SK-N-MC (cell line): ENCODE measurements at regions not wholly inside any gene's neighbourhood (a gene's known extent, or its start where the extent isn't known, plus 50 kb on each side); places are given as distances from the start of the nearest gene placed in this dataset.
A peak's percentile ranks its signal among the peaks of the same experiment; 100 is the strongest.

Source experiments
- DNase-seq: peaks from one replicate; pipeline ENCODE4 v3.0.0-alpha.2; 2011; ENCODE audit warnings: low read depth, low spot score
- H3K27ac ChIP-seq: fragments of 200-600 bp; sonication (generic); 2 replicates; pipeline ENCODE4 v1.5.1; 2016; ENCODE audit warnings: mixed run types
- H3K36me3 ChIP-seq: fragments of 200-600 bp; sonication (generic); 2 replicates; pipeline ENCODE4 v1.6.1; 2017; ENCODE audit warnings: antibody characterized with exemption, low read length, mixed read lengths; ENCODE audit not compliant: insufficient read depth
- H3K4me3 ChIP-seq: fragments of 200-600 bp; sonication (generic); 2 replicates; pipeline ENCODE4 v1.5.1; 2016
- H3K9ac ChIP-seq: fragments of 200-600 bp; sonication (generic); 2 replicates; pipeline ENCODE4 v1.8.0; 2017; ENCODE audit warnings: mixed run types, mixed read lengths; ENCODE audit not compliant: insufficient read length
- H3K9me3 ChIP-seq: fragments of 200-600 bp; sonication (generic); 2 replicates; pipeline ENCODE4 v1.6.1; 2017; ENCODE audit warnings: low read depth, mild to moderate bottlenecking, antibody characterized with exemption, low read length, moderate library complexity, mixed read lengths
- EZH2 ChIP-seq: fragments of 200-600 bp; sonication (generic); IDR thresholded peaks from one replicate; pipeline ENCODE4 v1.6.1; 2017; ENCODE audit warnings: antibody characterized with exemption
- FOXP2 ChIP-seq: optimal IDR thresholded peaks from 2 replicates; pipeline ENCODE3; 2011; ENCODE audit warnings: mild to moderate bottlenecking, moderate library complexity; ENCODE audit not compliant: insufficient read depth; ENCODE audit errors: extremely low read length, control extremely low read depth
- POLR2AphosphoS5 ChIP-seq: IDR thresholded peaks from 2 replicates; pipeline ENCODE4 v1.6.1; 2012; ENCODE audit warnings: mild to moderate bottlenecking, low read depth, low read length, borderline replicate concordance

DNA sequence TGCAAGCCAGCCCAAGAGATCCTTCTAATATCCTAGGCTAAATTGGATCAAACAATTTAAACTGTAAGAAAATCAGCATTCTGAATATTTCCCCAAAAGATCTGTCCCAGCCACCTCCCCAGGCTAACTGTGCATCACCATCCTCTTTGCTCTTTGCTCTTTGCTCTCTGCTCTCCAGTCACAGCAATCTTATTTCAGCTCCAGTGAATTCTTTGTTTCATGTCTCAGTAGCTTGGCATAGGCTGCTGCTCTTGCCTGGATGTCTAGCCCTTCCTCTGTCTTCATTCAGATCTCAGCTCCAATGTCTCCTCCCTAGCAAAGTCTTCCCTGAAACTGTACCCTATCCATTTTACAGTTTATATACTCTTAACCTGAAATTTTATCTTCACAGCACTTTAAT lies 399.8 kb upstream of the USP15 start:
- no peaks in the 10 kb centered on the region for H3K9me3 ChIP-seq
- DNase-seq = no peak
- H3K36me3 ChIP-seq = no peaks in the 10 kb centered on the region; the same call in none of the 2 replicates
- H3K27ac ChIP-seq = peak overlapping the region; percentile 65
- TF ChIP-seq POLR2AphosphoS5 (no peak), FOXP2 (no peak), EZH2 (no peak)
- no peak overlapping the region for H3K9ac ChIP-seq
- H3K4me3 ChIP-seq = no peak overlapping the region

DNA sequence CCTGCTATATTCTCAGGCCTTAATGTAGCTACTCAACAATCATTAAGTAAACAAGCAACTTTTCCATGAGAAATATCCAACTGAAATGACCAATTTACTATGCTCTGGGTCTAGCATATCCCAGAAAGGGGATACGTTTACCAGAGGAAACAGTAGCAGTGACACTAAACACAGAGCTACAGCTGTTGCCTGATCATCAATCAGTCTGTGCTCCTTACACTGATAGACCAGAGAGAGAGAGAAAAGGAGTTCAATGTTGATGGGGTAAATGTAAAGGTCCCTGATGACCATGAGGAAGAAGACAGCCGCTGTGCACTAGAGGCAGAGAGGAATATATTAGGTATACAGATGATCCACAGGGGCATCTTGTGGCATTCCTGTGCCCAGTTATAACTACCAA lies 397.2 kb upstream of the USP15 start:
- no peak for DNase-seq
- Histone ChIP-seq H3K4me3 (no peak overlapping the region), H3K9ac (no peak overlapping the region), H3K36me3 (no peaks in the 10 kb centered on the region; the same call in none of the 2 replicates), H3K9me3 (no peaks in the 10 kb centered on the region), H3K27ac (no peak overlapping the region)
- TF ChIP-seq POLR2AphosphoS5 = no peak
- no peak for TF ChIP-seq FOXP2
- TF ChIP-seq EZH2 = no peak

DNA sequence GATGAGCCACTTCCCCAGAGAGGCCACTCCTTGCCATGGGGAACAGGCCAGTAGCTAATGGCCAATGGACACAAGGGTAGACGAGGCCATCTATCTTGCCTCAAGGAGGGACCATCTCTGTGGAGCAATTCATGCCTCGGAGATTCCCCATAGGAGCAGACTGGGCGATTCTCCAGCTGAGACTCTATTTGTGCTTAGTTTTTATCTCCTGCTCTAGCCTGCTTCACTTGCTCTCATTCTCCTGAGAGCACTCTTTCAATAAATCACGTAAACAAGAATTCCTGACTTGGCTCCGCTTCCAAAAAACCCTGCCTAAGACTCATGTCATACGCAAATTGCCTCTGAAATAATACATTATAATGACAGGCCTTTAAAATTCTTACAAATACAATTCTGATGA lies 396.4 kb upstream of the USP15 start:
- no peak overlapping the region for H3K27ac ChIP-seq
- no peak overlapping the region for H3K9ac ChIP-seq
- no peaks in the 10 kb centered on the region for H3K9me3 ChIP-seq
- no peaks in the 10 kb centered on the region for H3K36me3 ChIP-seq
- no peak for DNase-seq
- H3K4me3 ChIP-seq = no peak overlapping the region
- TF ChIP-seq EZH2 (no peak), FOXP2 (no peak), POLR2AphosphoS5 (no peak)

DNA sequence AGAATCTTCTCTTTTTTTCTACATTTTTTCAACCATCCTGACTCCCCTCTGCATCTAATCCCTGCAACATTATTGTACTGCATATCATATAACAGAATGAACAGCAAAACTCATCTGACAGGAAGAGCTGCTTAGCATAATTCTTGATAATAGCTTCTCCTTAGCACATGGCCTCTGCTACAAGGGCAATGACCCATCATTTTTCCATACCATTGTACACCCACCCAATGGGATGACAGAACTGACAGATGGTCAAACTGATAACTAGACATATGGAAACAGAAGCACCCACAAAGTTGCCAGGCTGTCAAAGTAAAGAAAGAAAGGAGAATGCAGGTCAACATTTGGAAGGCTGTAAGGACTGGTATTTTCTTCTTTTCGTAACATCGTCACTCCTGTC lies 390.4 kb upstream of the USP15 start:
- H3K36me3 ChIP-seq = no peaks in the 10 kb centered on the region
- DNase-seq = no peak

DNA sequence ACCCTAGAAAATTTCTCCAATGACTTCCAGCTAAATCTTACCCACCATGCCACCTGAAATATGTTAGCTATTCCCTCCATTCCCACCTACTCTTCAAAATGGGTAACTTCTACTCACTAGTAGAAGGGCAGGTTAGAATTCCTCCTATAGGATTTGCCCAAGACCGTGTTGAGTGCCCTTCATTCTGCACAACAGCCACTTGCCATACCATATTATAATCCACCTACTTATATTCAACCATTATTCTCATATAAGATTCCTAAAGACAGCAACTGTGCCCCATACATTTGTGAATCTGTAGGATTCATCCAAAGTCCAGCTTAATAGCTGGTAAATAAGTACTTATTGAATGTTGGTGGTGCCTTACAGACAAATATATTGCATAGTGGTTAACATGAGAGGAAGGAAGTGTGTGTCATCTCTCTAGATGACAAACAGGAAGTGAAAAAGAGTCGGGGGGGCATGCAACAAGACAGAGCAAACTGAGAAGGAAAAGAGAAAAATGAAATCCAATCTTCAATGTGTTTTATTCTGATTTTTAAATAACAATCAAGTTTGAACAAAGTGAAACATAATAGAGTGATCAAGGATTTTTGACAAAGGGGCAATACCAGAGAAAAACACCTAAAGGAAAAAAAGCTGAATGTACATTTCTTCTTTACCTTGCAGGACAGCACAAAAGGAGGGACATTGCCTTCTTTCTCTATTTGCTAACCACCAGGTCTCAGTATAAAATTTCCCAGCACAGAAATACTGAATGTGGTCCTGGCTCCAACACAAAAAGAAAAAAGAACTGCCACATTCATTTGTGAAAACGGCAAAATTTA lies 389.3 kb upstream of the USP15 start:
- no peak overlapping the region for H3K4me3 ChIP-seq
- H3K27ac ChIP-seq = no peak overlapping the region
- no peaks in the 10 kb centered on the region for H3K9me3 ChIP-seq
- DNase-seq = no peak
- no peak overlapping the region for H3K9ac ChIP-seq
- TF ChIP-seq EZH2 (no peak), POLR2AphosphoS5 (no peak), FOXP2 (no peak)
- H3K36me3 ChIP-seq = no peaks in the 10 kb centered on the region

More for the DNA sequence above, 390.4 kb upstream of the USP15 start:
- TF ChIP-seq POLR2AphosphoS5 (no peak), FOXP2 (no peak), EZH2 (no peak)
- H3K9ac ChIP-seq = no peak overlapping the region
- H3K27ac ChIP-seq = no peak overlapping the region
- no peaks in the 10 kb centered on the region for H3K9me3 ChIP-seq
- H3K4me3 ChIP-seq = no peak overlapping the region

DNA sequence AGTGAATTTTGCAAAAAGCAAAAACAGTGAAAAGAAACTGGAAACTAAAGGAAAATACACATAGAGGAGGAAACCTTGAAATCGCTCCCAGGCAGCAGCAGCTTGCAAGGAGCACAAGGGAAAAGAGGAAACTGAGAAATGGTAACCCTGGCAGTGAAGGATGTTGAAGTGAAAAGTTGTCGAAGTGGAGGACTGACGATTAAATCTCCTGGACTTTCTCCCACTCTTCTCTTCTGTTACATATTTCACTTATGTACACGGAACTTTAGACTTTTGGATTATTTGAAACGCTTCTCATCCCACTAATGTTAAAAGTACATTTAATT lies 388.8 kb upstream of the USP15 start:
- TF ChIP-seq POLR2AphosphoS5 (no peak), FOXP2 (no peak), EZH2 (no peak)
- DNase-seq = no peak
- H3K27ac ChIP-seq = no peak overlapping the region
- no peak overlapping the region for H3K4me3 ChIP-seq
- H3K9ac ChIP-seq = no peak overlapping the region
- no peaks in the 10 kb centered on the region for H3K36me3 ChIP-seq
- no peaks in the 10 kb centered on the region for H3K9me3 ChIP-seq

DNA sequence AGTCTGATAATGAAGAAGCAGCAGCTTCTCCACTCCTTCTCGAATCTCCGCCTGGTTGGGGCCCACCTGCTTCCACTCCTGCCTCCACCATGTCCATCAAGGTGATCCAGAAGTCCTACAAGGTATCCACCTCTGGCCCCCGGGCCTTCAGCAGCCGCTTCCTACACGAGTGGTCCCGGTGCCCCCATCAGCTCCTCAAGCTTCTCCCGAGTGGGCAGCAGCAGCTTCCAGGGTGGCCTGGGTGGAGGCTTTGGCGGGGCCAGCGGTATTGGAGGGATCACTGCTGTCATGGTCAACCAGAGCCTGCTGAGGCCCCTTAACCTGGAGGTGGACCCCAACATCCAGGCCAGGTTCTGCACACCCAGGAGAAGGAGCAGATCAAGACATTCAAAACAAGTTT lies 381.0 kb upstream of the USP15 start:
- TF ChIP-seq EZH2 (no peak), FOXP2 (no peak), POLR2AphosphoS5 (no peak)
- no peaks in the 10 kb centered on the region for H3K9me3 ChIP-seq

DNA sequence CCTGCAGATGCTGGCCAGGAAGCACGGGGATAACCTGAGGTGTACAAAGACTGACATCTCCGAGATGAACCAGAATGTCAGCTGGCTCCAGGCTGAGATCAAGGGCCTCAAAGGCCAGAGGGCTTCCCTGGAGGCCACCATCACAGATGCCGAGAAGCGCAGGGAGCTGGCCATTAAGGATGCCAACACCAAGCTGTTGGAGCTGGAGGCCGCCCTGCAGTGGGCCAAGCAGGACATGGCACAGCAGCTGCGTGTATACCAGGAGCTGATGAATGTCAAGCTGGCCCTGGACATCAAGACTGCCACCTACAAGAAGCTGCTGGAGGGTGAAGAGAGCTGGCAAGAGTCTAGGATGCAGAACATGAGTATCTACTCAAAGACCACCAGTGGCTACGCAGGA lies 380.0 kb upstream of the USP15 start:
- Histone ChIP-seq H3K36me3 (no peaks in the 10 kb centered on the region), H3K9me3 (no peaks in the 10 kb centered on the region), H3K4me3 (no peak overlapping the region), H3K27ac (no peak overlapping the region), H3K9ac (no peak overlapping the region)
- no peak for DNase-seq
- TF ChIP-seq EZH2 = no peak

More for the DNA sequence above, 381.0 kb upstream of the USP15 start:
- no peak for DNase-seq
- no peaks in the 10 kb centered on the region for H3K36me3 ChIP-seq
- H3K27ac ChIP-seq = no peak overlapping the region
- H3K9ac ChIP-seq = no peak overlapping the region
- no peak overlapping the region for H3K4me3 ChIP-seq

DNA sequence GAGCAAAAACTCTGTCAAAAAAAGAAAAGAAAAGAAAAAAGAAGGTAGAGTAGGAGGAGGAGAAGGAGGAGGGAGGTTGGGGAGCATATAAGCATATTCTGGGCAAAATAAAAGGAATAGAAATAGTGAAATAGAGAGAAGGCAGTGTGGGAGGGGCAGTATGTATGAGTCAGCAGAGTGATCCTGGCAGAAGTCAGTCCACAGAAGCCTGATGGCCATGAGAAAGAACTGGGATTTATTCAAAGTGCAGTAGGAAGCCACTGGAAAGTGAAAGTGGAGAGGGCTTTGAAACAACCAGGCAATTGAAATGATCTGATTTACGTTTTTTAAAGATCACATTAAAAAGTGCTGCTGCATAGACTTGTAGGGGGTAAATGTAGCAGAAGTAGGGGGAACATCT lies 368.6 kb upstream of the USP15 start:
- TF ChIP-seq FOXP2 = no peak
- TF ChIP-seq EZH2 = no peak
- TF ChIP-seq POLR2AphosphoS5 = no peak

More for the DNA sequence above, 368.6 kb upstream of the USP15 start:
- no peak for DNase-seq
- no peak overlapping the region for H3K9ac ChIP-seq
- no peak overlapping the region for H3K4me3 ChIP-seq
- no peaks in the 10 kb centered on the region for H3K36me3 ChIP-seq
- H3K9me3 ChIP-seq = no peaks in the 10 kb centered on the region
- no peak overlapping the region for H3K27ac ChIP-seq
